H1 (cell line): ENCODE measurements at regions not wholly inside any gene's neighbourhood (a gene's known extent, or its start where the extent isn't known, plus 50 kb on each side); places are given as distances from the start of the nearest gene placed in this dataset.

Experiments used
- CTCF ChIA-PET: fragments of 300-600 bp; sonication (Branson Sonifier 250); formaldehyde crosslinking; loops from one replicate; lab custom pipeline; 2021; ENCODE audit not compliant: partially characterized antibody; lab: Charles Lee
- POLR2A ChIA-PET: fragments of 300-600 bp; sonication (Branson Sonifier 250); formaldehyde crosslinking; loops from one replicate; lab custom pipeline; 2021; ENCODE audit warnings: inconsistent platforms; ENCODE audit not compliant: partially characterized antibody; lab: Charles Lee
- DNase-seq, 2 experiments: peaks; one replicate each; pipeline versions ENCODE4 v3.0.0 to v3.0.0-alpha.2; 2010 to 2022; ENCODE audit warnings: low spot score in 2 of 2, low read depth in 1 of 2, mixed read lengths in 1 of 2
- FAIRE-seq: peaks from 2 replicates; lab custom pipeline; 2011; peaks lifted over from hg19 to GRCh38; lab: Jason Lieb, UNC
- H2AFZ ChIP-seq: 2 replicates; pipeline ENCODE4 v1.8.1; 2012; ENCODE audit warnings: low read length, inconsistent platforms
- H2AK5ac ChIP-seq: 2 replicates; pipeline ENCODE4 v1.6.1; 2013; ENCODE audit warnings: low read depth, low read length
- H2BK120ac ChIP-seq: replicated peaks from 2 replicates; pipeline ENCODE3; 2013; ENCODE audit warnings: low read depth, low read length, inconsistent platforms
- H2BK12ac ChIP-seq: 2 replicates; pipeline ENCODE4 v1.6.1; 2013; ENCODE audit warnings: low read depth, low read length
- H2BK15ac ChIP-seq: 2 replicates; pipeline ENCODE4 v1.6.1; 2013; ENCODE audit warnings: low read length
- H2BK20ac ChIP-seq: 2 replicates; pipeline ENCODE4 v1.6.1; 2013; ENCODE audit warnings: low read length
- H2BK5ac ChIP-seq: 2 replicates; pipeline ENCODE4 v1.6.1; 2013; ENCODE audit warnings: low read depth, low read length
- H3K14ac ChIP-seq: 2 replicates; pipeline ENCODE4 v1.6.1; 2013; ENCODE audit warnings: inconsistent platforms; ENCODE audit not compliant: insufficient read length
- H3K18ac ChIP-seq: 2 replicates; pipeline ENCODE4 v1.6.1; 2013; ENCODE audit warnings: low read length; ENCODE audit errors: extremely low read depth
- H3K23ac ChIP-seq: 2 replicates; pipeline ENCODE4 v1.6.1; 2013; ENCODE audit warnings: inconsistent platforms; ENCODE audit not compliant: insufficient read length
- H3K23me2 ChIP-seq: 2 replicates; pipeline ENCODE4 v1.6.1; 2013; ENCODE audit warnings: low read depth, low read length
- H3K27ac ChIP-seq: 2 replicates; pipeline ENCODE4 v1.6.1; 2011; ENCODE audit warnings: low read depth, low read length, inconsistent platforms
- H3K27me3 ChIP-seq, 4 experiments: replicated peaks in 1 of 4; 1 replicate in 1 of 4; 2 replicates in 3 of 4; pipeline versions ENCODE4 v1.6.1 to v1.8.1; 2011 to 2013; ENCODE audit warnings: low read length in 3 of 4, mild to moderate bottlenecking in 3 of 4, inconsistent platforms in 2 of 4, mixed read lengths in 2 of 4, moderate library complexity in 1 of 4; ENCODE audit not compliant: control insufficient read depth in 3 of 4, insufficient read depth in 3 of 4; ENCODE audit errors: extremely low read depth in 1 of 4
- H3K36me3 ChIP-seq, 4 experiments: 2 replicates each; pipeline versions ENCODE4 v1.6.1 to v1.8.1; 2011 to 2013; ENCODE audit warnings: mild to moderate bottlenecking in 4 of 4, low read length in 3 of 4, moderate library complexity in 2 of 4, control low read depth in 1 of 4, inconsistent platforms in 1 of 4; ENCODE audit not compliant: insufficient read depth in 4 of 4, control insufficient read depth in 2 of 4
- H3K4ac ChIP-seq: replicated peaks from 2 replicates; pipeline ENCODE3; 2013; ENCODE audit warnings: low read length, low read depth, mixed read lengths, inconsistent platforms; ENCODE audit not compliant: insufficient read length
- H3K4me1 ChIP-seq, 4 experiments: replicated peaks in 1 of 4; 1 replicate in 1 of 4; 2 replicates in 3 of 4; pipeline versions ENCODE4 v1.6.1 to v1.8.1; 2011 to 2013; ENCODE audit warnings: low read length in 3 of 4, inconsistent platforms in 2 of 4, mixed read lengths in 1 of 4; ENCODE audit not compliant: insufficient read depth in 4 of 4, control insufficient read depth in 3 of 4
- H3K4me2 ChIP-seq, 2 experiments: 2 replicates each; pipeline versions ENCODE4 v1.6.1 to v1.8.1; 2011 to 2013; ENCODE audit warnings: low read depth in 2 of 2, low read length in 2 of 2, control low read depth in 1 of 2, inconsistent platforms in 1 of 2, mild to moderate bottlenecking in 1 of 2; ENCODE audit not compliant: insufficient read depth in 1 of 2
- H3K4me3 ChIP-seq, 4 experiments: fragments of 200-600, 300-600 bp in 1 of 4; sonication (generic), shearing (Covaris generic), sonication (Bioruptor Twin) in 1 of 4; 2 replicates each; pipeline versions ENCODE4 v1.5.1 to v1.8.1; 2011 to 2016; ENCODE audit warnings: low read length in 4 of 4, low read depth in 3 of 4, control low read depth in 2 of 4, inconsistent platforms in 2 of 4, mild to moderate bottlenecking in 2 of 4, mixed read lengths in 1 of 4, moderate library complexity in 1 of 4; ENCODE audit not compliant: insufficient read depth in 2 of 4; ENCODE audit errors: extremely low read depth in 1 of 4
- H3K56ac ChIP-seq: replicated peaks from 2 replicates; pipeline ENCODE3; 2013; ENCODE audit warnings: low read depth, mild to moderate bottlenecking, mixed read lengths, low read length, inconsistent platforms; ENCODE audit not compliant: insufficient read length
- H3K79me1 ChIP-seq: 2 replicates; pipeline ENCODE4 v1.6.1; 2013; ENCODE audit warnings: low read depth, low read length, control low read depth
- H3K79me2 ChIP-seq, 2 experiments: 2 replicates each; pipeline versions ENCODE4 v1.6.1 to v1.8.1; 2012 to 2013; ENCODE audit warnings: low read length in 2 of 2, mild to moderate bottlenecking in 2 of 2, inconsistent platforms in 1 of 2; ENCODE audit not compliant: insufficient read depth in 2 of 2, control insufficient read depth in 1 of 2
- H3K9ac ChIP-seq, 4 experiments: replicated peaks in 1 of 4; 1 replicate in 1 of 4; 2 replicates in 3 of 4; pipeline versions ENCODE4 v1.6.1 to v1.8.1; 2011 to 2013; ENCODE audit warnings: low read depth in 3 of 4, low read length in 3 of 4, control low read depth in 2 of 4, mild to moderate bottlenecking in 2 of 4, moderate library complexity in 2 of 4, inconsistent platforms in 1 of 4; ENCODE audit errors: extremely low read depth in 1 of 4
- H3K9me3 ChIP-seq, 2 experiments: 2 replicates each; pipeline versions ENCODE4 v1.6.1 to v1.8.1; 2012 to 2013; ENCODE audit warnings: mild to moderate bottlenecking in 2 of 2, moderate library complexity in 2 of 2, control low read depth in 1 of 2, inconsistent platforms in 1 of 2, low read depth in 1 of 2, low read length in 1 of 2, mixed read lengths in 1 of 2; ENCODE audit not compliant: insufficient read depth in 2 of 2
- H4K20me1 ChIP-seq, 2 experiments: replicated peaks in 1 of 2; 2 replicates each; pipeline versions ENCODE3 to v1.8.1; 2011 to 2013; ENCODE audit warnings: inconsistent platforms in 2 of 2, low read length in 2 of 2, mild to moderate bottlenecking in 1 of 2; ENCODE audit not compliant: insufficient read depth in 2 of 2, control insufficient read depth in 1 of 2
- H4K5ac ChIP-seq: 2 replicates; pipeline ENCODE4 v1.6.1; 2013; ENCODE audit warnings: low read length, low read depth, mixed read lengths, inconsistent platforms; ENCODE audit not compliant: insufficient read length
- H4K8ac ChIP-seq: 2 replicates; pipeline ENCODE4 v1.8.0; 2013; ENCODE audit warnings: mild to moderate bottlenecking, moderate library complexity, low read length, inconsistent platforms; ENCODE audit not compliant: insufficient read depth; ENCODE audit errors: extremely low read depth
- H4K91ac ChIP-seq: replicated peaks from 2 replicates; pipeline ENCODE3; 2013; ENCODE audit warnings: low read length, mixed read lengths, inconsistent platforms; ENCODE audit not compliant: insufficient read length
- CTCF ChIP-seq, 3 experiments: IDR thresholded peaks; 1 replicate in 2 of 3; 2 replicates in 1 of 3; pipeline versions ENCODE4 v1.5.1 to v1.6.1; 2011; ENCODE audit warnings: low read length in 3 of 3, mild to moderate bottlenecking in 3 of 3, inconsistent platforms in 2 of 3, low read depth in 1 of 3, moderate library complexity in 1 of 3; ENCODE audit not compliant: insufficient read depth in 1 of 3; ENCODE audit errors: control extremely low read depth in 1 of 3
- NANOG ChIP-seq: IDR thresholded peaks from 2 replicates; pipeline ENCODE4 v1.6.1; 2011; ENCODE audit warnings: low read length, low read depth, mild to moderate bottlenecking, inconsistent platforms; ENCODE audit not compliant: insufficient read depth, poor library complexity, severe bottlenecking
- SRF ChIP-seq: IDR thresholded peaks from 2 replicates; pipeline ENCODE4 v1.6.1; 2011; ENCODE audit warnings: mild to moderate bottlenecking, low read depth, low read length, moderate library complexity
- TAF1 ChIP-seq: IDR thresholded peaks from 2 replicates; pipeline ENCODE4 v1.6.1; 2011; ENCODE audit warnings: mild to moderate bottlenecking, low read depth, low read length
- WGBS, 2 experiments: shearing (Covaris generic) in 1 of 2; methylation state at CpG; one replicate each; pipeline versions ENCODE4 v1.1.6 to v1.1.7; 2013 to 2015; ENCODE audit warnings: low lambda C conversion rate in 2 of 2, mixed read lengths in 2 of 2, inconsistent platforms in 1 of 2, low coverage in 1 of 2, missing lambda C conversion rate in 1 of 2; ENCODE audit not compliant: insufficient replicate concordance in 2 of 2, insufficient coverage in 1 of 2, insufficient read length in 1 of 2; ENCODE audit errors: extremely low coverage in 1 of 2, missing lambda C conversion rate in 1 of 2; 5-methylcytosine and 5-hydroxymethylcytosine counted together

- Histone ChIP-seq H3K27ac (no peak overlapping the region), H3K79me1 (no peaks in the 10 kb centered on the region), H4K5ac (no peak overlapping the region), H2BK120ac (no peak overlapping the region), H3K4me3 (no peak overlapping the region), H2AFZ (peak overlapping the region; percentile 100), H4K8ac (0 out of 2 replicates have a peak overlapping the region, but pooled peaks have one; percentile 22), H3K9ac (no peak overlapping the region), H2BK12ac (no peak overlapping the region), H3K14ac (no peak overlapping the region), H3K18ac (no peak overlapping the region), H3K23ac (no peak overlapping the region), H3K27me3 (no peaks in the 10 kb centered on the region), H3K4ac (no peak overlapping the region), H3K4me2 (no peak overlapping the region), H3K36me3 (no peaks in the 10 kb centered on the region), H3K79me2 (no peaks in the 10 kb centered on the region), H2AK5ac (no peak overlapping the region), H2BK15ac (no peak overlapping the region), H3K56ac (no peak overlapping the region), H2BK5ac (no peak overlapping the region), H4K20me1 (no peaks in the 10 kb centered on the region), H3K23me2 (no peaks in the 10 kb centered on the region; the same call in 1 of the 2 replicates), H4K91ac (no peak overlapping the region), H3K9me3 (no peaks in the 10 kb centered on the region), H3K4me1 (no peaks in the 10 kb centered on the region), H2BK20ac (no peak overlapping the region; the same call in 1 of the 2 replicates)
- DNase-seq: no peak
- WGBS, 2 experiments: 90% methylated on average over 5 of the region's 5 CpGs; no CpG with 5 or more reads in 1 of the 2 experiments
- FAIRE-seq: no peak
- POLR2A ChIA-PET: interaction anchor here (0.6 to 1.4 kb wide), 2 partner anchors 80 to 300 kb away, joined by 3 to 6 read pairs; no protein-coding TSS in a partner anchor
- peak in 1 of 3 experiments; percentile 10; a peak in 1 of 4 replicates for TF ChIP-seq CTCF (IDR thresholded peaks at IDR 0.05; ENCODE audit: control extremely low read depth in 1 of 3, insufficient read depth in 1 of 3, low read depth in 1 of 3, low read length in 3 of 3)
- no peak for TF ChIP-seq NANOG
- no peak for TF ChIP-seq TAF1
- no peak for TF ChIP-seq SRF
- CTCF ChIA-PET: interaction anchor here (0.6 to 3.3 kb wide), 26 partner anchors 8 to 950 kb away, joined by 3 to 22 read pairs (median 4); no protein-coding TSS in a partner anchor
These were observed 81.0 kb upstream of the SCAF11 start for GRCh38 chr12:46071335-46071734.
